NCI-H526 (cell line): ENCODE measurements at regions not wholly inside any gene's neighbourhood (a gene's known extent, or its start where the extent isn't known, plus 50 kb on each side); places are given as distances from the start of the nearest gene placed in this dataset.
"Not testable (repeated sequence)": the region's sequence is repeated elsewhere in the genome, so short reads cannot be mapped to it uniquely, and the experiment has no call there.

Experiments used
- DNase-seq, 2 experiments: peaks; one replicate each; lab custom pipeline; 2025; lab: John Stamatoyannopoulos, UW

DNA sequence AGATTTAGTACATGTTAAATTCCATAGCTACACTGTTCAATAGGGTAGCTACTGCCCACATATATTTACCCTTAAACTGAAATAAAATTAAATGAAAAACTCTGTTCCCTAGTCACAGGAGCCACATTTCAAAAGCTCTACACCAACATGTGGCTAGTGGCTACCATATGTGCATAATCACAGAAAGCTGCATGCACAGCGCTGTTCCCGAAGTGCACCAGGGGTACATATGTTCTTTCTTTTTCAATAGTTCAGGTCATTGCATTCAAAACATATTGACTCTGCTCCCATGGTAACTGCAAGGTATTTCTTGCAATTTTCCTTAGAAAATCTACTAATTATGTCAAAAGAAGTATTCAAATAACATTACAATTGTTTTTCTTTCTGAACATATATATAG lies 591.2 kb downstream of the PDHA2 start:
- no peak for DNase-seq

DNA sequence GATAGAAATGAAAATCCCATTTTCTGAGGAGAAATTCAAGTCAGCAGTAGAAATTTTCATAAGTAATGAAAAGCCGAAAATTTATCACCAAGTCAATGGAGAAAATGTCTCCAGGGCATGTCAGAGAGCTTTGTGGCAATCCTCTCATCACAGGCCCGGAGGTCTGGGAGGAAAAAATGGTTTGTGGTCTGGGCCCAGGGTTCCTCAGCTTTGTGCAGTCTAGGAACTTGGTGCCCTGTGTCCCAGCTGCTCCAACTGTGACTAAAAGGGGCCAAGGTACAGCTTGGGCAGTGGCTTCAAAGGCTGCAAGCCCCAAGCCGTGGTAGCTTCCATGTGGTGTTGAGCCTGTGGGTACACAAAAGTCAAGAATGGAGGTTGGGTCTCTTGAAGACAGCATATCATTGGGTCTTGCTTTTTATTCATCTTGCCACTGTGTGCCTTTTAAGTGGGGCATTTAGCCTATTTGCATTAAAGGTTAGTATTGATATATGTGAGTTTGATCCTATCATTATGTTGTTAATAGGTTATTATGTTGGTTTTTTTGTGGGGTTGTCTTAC lies 608.5 kb downstream of the PDHA2 start:
- DNase-seq = no peak

DNA sequence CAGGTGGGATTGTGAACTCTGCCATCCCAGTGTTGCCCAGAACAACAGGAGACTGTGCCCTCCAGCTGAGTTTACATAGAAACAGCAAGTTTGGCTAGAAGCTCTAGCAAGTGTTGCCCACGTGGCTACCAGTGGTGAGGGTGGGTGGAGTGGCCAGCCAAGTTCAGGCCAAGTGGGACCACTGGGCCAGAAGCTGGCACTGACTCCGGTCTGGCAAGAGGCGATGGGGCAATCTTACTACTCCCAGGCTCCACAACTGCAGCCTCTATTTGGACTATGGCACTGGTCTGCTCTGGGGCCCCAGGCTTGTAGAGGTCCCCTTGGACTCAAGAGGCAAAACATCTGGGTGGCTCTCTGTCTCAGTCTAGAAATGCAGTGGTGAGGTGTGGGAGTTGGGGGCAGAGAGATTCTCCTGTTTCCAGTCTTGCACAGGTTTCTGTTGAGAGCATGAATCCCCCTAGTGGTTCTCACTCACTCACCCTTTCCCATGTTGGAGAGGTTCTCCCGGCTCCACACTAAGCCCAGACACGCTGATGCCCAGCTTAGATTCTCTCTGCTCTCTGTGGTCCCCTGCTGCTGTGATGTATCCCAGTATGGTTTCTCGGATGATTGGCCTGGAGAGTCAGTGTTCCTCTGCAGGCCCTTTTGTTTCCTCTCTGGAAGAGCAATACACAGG lies 615.3 kb downstream of the PDHA2 start:
- DNase-seq = no peak

DNA sequence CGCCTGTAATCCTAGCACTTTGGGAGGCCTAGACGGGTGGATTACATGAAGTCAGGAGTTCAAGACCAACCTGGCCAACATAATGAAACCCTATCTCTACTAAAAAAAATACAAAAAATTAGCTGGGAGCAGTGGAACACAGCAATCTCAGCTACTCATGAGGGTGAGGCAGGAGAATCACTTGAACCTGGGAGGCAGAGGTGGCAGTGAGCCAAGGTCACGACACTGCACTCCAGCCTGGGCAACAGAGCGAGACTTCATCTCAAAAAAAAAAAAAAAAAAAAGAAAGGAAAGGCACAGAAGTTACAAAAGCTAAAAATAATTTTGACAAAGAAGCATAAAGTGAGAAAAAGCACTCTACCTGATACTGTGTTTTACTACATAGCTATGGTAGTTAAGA lies 618.1 kb downstream of the PDHA2 start:
- not testable (repeated sequence) for DNase-seq

DNA sequence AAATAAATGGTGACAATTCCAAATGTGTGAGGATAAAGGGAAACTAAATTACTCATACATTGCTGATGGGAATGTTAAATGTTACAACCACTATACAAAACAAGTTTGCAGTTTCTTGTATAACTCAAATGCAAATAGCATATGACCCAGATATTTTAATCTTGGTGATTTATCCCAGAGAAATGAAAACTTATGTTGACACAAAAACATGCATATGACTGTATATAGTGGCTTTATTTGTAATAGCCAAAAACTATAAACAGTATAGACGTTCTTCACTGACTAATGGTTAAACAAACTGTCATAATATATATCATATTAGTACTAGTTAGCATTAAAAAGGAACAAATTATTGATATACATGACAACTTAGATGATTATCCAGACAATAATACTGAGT lies 619.2 kb downstream of the PDHA2 start:
- DNase-seq = no peak

DNA sequence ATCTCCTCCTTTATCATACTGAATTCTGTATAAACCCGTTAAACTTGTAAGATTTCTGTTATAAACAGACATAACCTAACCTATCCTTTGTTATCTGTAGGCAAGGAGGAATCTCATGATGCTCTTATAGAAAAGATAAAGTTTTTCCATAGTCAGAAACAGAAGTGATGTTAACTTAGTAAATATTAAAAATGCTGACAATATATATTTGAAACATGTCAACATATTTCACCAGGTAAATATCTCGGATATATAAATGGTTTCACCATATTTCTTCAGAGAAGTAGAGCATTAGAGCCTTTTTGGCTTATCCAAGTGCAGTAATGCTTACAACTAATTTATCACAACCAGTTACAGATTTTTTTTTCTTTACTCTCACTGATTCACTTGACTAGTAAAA lies 625.9 kb downstream of the PDHA2 start:
- DNase-seq = no peak

DNA sequence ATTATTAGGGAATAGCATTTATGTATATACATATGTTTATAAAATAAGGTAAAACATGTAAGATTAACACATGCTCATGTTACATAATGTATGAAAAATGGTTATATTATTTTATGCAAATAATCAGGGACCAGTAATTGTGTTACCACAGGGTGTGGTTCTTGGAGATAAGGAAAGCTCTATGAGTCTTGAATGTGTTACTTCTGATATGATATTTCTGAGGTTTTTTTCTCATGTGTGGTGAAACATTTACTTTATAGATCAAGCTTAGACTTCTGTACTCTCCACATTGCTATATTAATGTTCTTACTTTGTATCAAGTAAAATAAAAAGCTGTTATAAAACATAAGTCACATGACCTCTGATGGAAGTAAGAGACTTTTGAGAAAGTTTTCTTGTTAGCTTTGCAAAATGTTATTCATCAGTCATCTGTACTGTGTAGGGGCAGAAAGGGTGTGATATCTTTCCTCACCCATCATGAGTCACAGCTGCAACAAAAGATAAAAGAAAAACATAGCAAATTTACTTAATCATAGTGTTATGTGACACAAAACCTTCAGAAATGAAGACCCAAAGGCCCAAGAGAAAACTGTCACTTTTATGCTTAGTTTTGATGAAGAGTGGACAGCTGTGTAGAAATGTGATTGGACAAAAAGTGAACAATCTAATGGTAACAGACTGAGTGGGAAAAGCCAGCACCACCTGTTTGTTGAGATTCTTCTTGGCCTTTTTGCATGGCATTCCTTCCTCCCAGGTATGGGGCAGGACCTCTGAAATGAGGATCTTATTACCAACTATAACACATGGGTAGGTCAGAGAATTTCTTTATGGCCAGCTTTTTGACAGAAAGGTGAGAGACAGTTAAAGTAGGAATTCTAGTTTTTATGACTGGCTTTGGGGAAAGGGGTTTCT lies 632.3 kb downstream of the PDHA2 start:
- DNase-seq = peak in 1 of 2 experiments; percentile 1

DNA sequence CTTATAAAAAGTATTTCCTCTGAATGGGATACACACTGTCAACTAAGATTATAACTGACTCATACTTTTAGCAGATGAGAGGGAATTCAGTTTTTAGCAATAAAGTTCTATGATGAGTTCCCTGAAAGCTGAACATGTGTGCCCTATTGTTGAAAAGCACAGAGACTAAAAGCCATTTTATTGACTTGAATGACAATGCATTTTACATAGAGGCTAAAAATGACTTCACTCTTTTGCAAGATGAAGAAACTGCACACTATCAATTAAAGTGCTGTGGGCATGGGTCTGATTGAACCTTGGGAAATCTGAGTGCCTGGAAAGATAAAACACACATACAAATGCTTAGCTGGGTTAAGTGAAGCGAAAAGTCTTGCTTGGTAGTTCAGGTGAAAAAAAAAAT lies 633.4 kb downstream of the PDHA2 start:
- DNase-seq = no peak

DNA sequence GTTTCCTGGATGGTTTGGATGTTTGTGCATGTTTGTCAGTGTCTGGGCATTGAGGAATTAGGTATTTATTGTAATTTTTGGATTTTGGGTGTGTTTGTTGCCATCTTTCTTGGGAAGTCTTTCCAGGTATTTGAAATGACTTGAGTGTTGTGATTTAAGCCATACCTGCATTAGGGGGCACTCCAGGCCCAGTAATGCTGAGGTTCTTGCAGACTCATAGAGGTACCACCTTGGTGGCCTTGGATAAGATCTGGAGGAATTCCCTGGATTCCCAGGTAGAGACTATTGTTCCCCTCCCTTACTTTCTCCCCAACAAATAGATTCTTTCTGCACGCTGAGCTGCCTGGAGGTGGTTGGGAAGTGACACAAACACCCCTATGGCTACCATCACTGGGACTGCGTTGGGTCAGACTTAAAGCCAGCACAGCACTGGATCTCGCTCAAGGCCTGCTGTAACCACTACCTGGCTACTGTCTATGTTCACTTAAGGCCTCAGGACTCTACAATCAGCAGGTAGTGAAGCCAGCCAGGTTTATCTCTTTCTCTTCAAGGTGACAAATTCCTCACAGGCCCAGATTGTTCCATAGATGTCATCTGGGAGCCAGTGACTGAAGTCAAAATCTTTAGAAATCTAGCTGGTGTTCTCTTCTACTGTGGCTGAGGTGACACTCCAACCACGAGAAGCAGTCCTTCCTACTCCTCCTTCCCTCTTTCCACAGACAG lies 643.6 kb downstream of the PDHA2 start:
- no peak for DNase-seq

DNA sequence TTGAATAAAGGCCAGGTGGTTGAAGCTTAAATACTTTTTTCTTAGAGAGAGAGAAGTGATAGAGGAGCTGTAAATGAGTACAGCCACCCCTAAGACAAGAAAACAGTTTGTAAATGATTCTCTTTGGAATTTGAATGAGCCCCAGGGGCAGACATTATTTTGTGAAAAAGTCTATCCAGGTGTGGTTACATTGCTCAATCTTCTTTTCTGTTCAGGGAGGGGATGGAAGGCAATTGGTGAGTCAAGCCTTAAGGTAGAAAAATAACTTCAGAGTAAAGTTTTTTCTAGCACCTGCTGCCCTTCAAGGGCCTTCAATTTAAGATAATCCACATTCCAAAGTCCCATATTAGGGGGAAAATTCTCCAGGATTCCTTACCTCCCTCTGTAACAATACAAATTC lies 646.7 kb downstream of the PDHA2 start:
- no peak for DNase-seq

DNA sequence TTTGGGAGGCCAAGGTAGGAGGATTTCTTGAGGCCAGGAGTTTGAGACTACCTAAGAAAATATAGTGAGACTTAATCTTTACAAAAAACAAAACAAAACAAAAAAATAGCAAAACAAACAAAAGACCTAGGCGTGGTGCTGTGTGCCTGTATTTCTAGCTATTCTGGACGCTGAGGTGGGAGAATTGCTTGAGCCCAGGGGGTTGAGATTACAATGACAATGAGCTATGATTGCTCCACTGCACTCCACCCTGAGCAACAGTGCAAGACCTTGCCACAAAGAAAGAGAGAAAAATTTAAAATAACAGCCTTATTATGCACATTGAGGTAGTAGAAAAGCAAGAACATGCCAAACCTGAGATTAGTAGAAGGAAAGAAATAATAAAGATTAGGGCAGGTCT lies 657.7 kb downstream of the PDHA2 start:
- DNase-seq = no peak

DNA sequence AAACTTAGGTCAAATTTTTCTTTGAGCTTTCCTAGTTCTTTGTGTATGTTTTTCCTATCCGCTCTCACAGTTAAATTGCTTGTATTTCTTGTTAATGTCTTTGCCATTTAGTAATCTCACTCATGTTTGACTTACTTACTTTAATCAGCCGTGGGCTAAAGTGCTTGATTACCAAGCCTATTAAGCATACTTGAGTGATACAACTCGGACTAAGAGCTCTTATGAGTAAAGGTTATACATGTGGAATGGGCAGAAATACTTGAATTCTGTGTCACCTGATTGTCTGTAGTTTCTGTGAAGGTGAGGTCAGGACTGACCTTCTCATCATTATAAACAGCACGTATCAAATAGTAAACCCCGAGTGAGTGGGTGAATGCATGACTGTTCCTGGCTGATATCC lies 664.5 kb downstream of the PDHA2 start:
- no peak for DNase-seq

DNA sequence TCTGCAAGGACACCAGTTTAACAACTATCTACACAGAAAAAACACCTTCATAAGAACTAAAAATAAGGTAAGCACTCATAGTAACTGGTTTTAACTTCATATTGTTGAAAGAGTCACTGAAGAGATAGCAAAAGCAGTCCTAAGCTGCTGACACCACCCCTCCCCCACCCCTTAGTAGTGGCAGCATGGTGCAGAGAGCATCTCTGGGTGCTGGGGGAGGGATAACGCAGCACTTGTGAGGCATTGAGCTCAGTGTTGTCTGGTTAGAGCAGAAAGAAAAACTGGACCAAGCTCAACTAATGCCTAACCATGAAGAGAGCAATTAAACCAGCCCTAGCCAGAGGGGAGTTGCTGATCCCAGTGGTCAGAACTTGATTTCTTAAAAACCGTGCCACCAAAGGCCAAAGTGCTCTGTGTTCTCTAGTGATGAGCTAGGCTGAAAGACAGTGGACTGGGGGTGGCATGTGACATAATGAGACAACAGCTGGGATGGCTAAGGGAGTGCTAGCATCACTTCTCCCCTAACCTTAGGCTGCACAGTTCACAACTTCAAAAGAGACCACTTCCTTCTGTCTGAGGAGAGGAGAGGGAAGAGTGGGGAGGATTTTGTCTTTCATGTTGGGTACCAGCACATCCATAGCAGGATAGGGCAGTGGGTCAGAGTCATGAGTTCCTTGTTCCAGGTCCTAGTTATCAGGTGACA lies 669.3 kb downstream of the PDHA2 start:
- no peak for DNase-seq

DNA sequence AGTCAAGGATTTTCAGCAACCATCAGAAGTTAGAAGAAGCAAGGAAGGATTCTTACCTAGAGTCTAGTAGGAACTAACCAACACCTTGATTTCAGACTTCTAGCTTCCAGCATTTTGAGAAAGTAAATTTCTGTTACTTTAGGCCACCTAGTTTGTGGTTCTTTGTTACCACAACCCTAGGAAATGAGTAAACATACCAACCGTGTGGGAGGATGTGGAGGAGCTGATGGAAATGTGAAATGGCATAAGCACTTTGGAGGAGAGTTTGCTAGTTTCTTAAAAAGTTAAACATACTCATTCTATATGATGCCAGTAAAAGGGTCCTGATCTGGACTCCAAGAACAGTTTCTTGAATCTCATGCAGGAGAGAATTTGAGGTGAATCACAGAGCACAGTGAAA lies 679.4 kb downstream of the PDHA2 start:
- no peak for DNase-seq

DNA sequence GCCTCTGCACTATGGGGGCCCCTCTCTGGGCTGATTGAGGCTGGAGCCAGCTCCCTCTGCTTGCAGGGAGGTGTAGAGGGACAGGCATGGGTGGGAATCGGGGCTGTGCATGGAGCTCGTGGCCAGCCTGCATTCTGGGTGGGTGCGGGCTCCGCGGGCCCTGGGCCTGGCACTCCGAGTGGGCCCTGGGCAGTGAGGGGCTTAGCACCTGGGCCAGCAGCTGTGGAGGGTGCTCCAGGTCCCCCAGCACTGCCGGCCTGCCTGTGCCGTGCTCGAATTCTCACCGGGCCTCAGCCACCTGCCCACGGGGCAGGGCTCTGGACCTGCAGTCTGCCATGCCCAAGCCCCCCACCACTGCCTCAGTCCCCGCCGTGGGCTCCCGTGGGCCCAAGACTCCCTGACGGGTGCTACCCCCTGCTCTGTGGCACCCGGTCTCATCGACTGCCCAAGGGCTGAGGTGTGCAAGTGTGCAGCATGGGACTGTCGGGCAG lies 681.2 kb downstream of the PDHA2 start:
- no peak for DNase-seq

DNA sequence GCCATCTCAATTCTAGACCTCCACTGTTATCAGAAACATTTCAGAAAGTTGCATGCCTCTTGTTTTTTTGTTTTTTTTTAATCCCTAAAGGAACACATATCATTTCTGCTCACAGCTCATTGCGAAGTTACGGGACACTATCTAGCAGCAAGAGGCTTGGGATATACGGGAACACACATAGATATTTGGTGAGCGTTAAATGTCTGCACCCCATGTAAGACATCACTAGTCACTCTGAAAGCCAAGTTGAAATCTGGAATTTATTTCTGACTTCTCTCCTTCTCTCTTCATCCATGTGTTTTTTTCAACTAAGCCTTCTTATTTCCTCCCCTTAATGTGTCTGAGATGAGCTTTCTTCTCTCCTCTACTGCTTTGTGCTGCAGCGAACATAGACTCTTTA lies 683.7 kb downstream of the PDHA2 start:
- no peak for DNase-seq

DNA sequence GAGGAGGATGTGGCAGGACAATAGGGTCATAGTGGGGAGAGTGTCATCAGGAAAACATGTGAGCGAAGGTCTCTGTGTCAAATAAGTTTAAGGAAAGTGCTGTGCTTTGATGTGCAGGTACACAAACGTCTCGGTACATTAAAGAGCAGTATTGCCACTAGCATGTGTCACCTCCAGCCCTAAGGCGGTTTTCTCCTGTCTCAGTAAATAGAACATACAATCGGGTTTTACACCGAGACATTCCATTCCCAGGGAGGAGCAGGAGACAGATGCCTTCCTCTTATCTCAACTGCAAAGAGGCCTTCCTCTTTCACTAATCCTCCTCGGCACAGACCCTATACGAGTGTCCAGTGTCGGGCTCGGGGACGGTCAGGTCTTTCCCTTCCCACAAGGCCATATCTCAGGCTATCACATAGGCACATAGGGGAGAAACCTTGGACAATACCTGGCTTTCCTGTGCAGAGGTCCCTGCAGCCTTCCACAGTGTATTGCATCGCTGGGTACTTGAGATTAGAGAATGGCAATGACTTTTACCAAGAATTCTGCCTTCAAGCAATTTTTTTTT lies 684.5 kb downstream of the PDHA2 start:
- DNase-seq = no peak

DNA sequence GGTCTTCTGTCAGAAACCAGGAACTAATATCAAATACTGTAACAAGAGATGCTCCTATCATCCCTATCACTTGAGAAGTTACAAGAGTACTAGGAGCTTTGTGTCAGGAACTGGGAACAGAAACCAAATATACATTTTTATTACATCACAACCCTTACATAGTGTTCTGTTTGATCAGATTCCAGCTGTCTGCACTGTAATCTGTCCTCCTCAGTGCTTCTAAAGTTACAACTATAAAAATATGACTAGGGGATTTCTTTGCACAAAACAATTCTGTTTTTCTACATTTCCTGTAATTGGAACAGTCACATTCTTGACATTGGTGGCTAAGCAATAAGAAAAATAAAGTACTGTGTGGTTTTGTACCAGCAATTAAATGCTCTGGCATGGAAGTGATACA lies 686.0 kb downstream of the PDHA2 start:
- no peak for DNase-seq

DNA sequence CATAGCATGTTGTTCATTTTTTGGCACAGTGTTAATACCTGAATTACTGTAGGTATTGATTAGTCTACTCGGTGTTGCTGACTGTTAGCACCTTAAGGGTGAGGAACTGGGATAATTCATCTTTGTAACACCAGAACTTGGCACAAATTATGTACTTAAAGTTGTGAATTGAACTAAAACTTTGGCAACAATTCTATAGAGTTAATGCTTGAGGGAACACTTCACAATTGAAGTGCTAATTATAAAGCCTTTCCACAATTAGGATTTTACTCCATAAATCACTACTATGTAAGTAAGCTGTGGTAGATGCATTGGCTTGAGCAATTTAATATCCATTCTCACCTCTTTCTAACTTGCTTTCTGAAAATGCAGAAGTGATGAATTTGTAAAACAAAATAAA lies 686.7 kb downstream of the PDHA2 start:
- no peak for DNase-seq

DNA sequence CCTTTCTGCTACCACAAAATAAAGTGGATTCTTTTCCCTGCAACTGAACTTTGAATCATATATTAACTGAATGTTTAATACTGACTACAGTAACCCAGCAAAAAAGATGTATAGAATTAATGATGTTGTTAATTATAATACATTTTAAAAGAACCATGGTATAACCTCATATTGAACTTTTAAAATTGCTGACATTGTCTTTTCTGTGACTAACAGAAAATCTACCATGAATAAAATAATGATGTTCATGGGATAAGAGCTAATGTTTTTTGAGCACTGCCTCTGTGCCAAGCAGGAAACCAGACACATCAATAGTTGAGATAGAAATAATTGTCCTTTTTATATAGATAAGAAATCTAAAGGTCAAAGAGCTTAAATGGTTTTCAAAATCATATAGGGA lies 691.9 kb downstream of the PDHA2 start:
- no peak for DNase-seq

DNA sequence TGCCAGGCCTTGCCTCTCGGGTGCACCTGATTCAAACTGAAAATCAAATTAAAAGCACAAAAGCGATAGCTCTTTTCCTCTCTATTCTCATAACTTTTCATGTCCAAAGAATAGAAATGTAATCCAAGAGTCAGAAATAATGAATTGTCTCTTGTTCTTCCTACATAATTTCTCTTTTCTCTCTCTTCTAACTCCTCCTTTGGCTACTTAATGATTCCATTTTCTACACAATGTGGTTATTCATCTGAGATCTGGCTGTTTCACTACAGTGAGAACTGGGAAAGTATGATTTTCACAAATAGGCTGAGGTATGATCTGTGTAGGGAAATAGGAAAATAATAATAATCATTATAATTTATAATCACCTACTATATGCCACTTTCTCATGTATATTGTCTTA lies 703.5 kb downstream of the PDHA2 start:
- no peak for DNase-seq
